ENCODE measurements at regions not wholly inside any gene's neighbourhood (a gene's known extent, or its start where the extent isn't known, plus 50 kb on each side); places are given as distances from the start of the nearest gene placed in this dataset.

DNA sequence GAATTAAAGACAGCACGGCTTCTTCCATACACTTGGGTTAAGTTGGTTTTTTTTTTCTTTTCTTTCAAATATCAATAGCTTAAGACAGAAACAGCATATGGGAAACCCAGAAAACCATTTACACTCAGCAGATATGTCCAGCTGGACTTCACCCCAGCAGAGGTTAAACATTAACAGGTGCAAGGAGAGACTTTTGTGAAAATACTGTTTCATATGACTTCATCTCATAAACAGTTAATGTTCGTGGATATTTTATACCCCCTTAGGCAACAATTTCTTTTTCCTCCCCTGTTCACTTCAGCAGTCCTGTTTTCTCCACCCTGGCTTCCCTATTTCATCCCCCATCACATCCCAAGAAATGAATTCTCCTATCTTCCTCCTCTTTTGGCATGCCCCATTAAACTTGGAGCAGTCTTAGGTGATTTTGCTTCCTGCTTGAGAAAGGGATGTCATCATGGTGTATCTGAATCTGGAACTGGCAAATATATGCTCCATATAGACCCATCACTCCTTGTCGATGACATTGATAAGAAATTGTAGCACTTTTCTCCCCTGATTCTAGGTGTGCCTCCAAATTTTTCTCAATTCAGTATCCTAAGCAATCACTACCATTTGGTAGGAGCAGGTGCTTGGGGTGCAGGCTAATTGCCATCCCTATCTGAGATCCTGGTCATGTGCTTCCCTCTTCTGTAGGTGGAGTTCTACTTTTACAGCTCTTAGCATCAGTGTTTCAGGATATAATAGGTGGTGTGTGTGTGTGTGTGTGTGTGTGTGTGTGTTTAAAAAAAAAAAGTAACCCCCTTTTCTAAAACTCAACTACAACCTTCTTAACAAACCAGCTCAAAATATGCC lies 67.9 kb downstream of the BMP4 start:
- no peak overlapping the region for H3K9ac ChIP-seq (ENCODE audit: insufficient read depth, low read length, poor library complexity, severe bottlenecking)

DNA sequence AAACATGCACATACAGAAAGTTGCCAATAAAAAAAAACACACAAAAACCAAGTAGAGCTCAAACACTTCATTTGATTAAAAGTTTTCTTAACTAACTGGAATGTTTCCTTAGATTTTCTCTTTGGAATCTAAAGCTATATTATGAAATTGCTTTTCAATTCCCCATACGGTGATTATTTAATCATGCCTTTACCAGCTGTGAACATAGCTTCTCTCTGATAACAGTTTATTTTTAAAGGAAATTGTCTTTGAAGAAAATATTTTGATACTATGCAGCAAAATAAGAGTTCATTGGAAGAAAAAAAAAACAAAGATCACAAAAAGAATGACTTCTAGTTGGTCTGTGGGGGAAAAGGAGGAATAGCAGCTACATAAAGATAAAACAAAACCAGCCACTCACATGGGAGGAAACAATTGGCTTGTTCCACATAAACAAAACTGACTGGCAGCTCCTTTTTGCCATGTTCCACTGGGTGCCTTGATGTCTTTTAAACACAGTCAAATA lies 71.4 kb downstream of the BMP4 start:
- no peak overlapping the region for H3K4me2 ChIP-seq (replicated peaks; ENCODE audit: extremely low read depth, low read length, poor library complexity, severe bottlenecking)
- no peak overlapping the region for H3K9ac ChIP-seq (ENCODE audit: insufficient read depth, low read length, poor library complexity, severe bottlenecking)
- Mint-ChIP-seq H3K36me3 (no peaks in the 10 kb centered on the region), H3K9me3 (peaks cover 0 to 4% (median 0%) of the 10 kb centered on the region in 7 donors), H3K27ac (no peak overlapping the region), H3K4me3 (no peak overlapping the region), H3K4me1 (no peaks in the 10 kb centered on the region), H3K27me3 (ENCODE audit: low read depth in 3 of 3) (peaks cover 0 to 2% (median 1%) of the 10 kb centered on the region in 3 donors)
- no peak overlapping the region for H3K27ac ChIP-seq (ENCODE audit: low read depth in 1 of 2, low read length in 2 of 2)
- no peaks in the 10 kb centered on the region for H4K20me1 ChIP-seq (ENCODE audit: insufficient read depth, low read length)
- no peaks in the 10 kb centered on the region for H3K36me3 ChIP-seq (replicated peaks in 1 of 2; ENCODE audit: control insufficient read depth in 1 of 2, insufficient read depth in 2 of 2, low read length in 2 of 2)
- intact Hi-C loops (cut with micrococcal nuclease): no loop called here
- H3K9me3 ChIP-seq (replicated peaks in 1 of 2; ENCODE audit: control insufficient read depth in 1 of 2, insufficient read depth in 1 of 2, low read length in 2 of 2): no peaks in the 10 kb centered on the region
- no peak overlapping the region for H3K4me3 ChIP-seq (replicated peaks in 1 of 3; ENCODE audit: low read depth in 2 of 3, low read length in 3 of 3)
- H3K4me1 ChIP-seq (ENCODE audit: control insufficient read depth in 1 of 2, insufficient read depth in 2 of 2, low read length in 2 of 2): no peaks in the 10 kb centered on the region
- no peaks in the 10 kb centered on the region for H3K79me2 ChIP-seq (ENCODE audit: insufficient read depth, low read length)
- no peak for DNase-seq
- no peaks in the 10 kb centered on the region for H3K27me3 ChIP-seq (ENCODE audit: control insufficient read depth in 2 of 2, insufficient read depth in 2 of 2, low read length in 2 of 2)
- WGBS (ENCODE audit: insufficient coverage): no CpG with 5 or more reads among the region's 1 CpG
- H2AFZ ChIP-seq (ENCODE audit: insufficient read depth, low read depth, low read length, poor library complexity, severe bottlenecking): no peak overlapping the region
- TF ChIP-seq, protein P1, sequence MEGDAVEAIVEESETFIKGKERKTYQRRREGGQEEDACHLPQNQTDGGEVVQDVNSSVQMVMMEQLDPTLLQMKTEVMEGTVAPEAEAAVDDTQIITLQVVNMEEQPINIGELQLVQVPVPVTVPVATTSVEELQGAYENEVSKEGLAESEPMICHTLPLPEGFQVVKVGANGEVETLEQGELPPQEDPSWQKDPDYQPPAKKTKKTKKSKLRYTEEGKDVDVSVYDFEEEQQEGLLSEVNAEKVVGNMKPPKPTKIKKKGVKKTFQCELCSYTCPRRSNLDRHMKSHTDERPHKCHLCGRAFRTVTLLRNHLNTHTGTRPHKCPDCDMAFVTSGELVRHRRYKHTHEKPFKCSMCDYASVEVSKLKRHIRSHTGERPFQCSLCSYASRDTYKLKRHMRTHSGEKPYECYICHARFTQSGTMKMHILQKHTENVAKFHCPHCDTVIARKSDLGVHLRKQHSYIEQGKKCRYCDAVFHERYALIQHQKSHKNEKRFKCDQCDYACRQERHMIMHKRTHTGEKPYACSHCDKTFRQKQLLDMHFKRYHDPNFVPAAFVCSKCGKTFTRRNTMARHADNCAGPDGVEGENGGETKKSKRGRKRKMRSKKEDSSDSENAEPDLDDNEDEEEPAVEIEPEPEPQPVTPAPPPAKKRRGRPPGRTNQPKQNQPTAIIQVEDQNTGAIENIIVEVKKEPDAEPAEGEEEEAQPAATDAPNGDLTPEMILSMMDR (IDR thresholded peaks at IDR 0.05): no peak

More for the DNA sequence above, 67.9 kb downstream of the BMP4 start:
- Histone ChIP-seq H3K36me3 (replicated peaks in 1 of 2; ENCODE audit: control insufficient read depth in 1 of 2, insufficient read depth in 2 of 2, low read length in 2 of 2) (no peaks in the 10 kb centered on the region), H3K79me2 (ENCODE audit: insufficient read depth, low read length) (no peaks in the 10 kb centered on the region), H2AFZ (ENCODE audit: insufficient read depth, low read depth, low read length, poor library complexity, severe bottlenecking) (no peak overlapping the region), H3K9me3 (replicated peaks in 1 of 2; ENCODE audit: control insufficient read depth in 1 of 2, insufficient read depth in 1 of 2, low read length in 2 of 2) (no peaks in the 10 kb centered on the region), H3K4me2 (replicated peaks; ENCODE audit: extremely low read depth, low read length, poor library complexity, severe bottlenecking) (no peak overlapping the region), H3K27ac (ENCODE audit: low read depth in 1 of 2, low read length in 2 of 2) (no peak overlapping the region), H4K20me1 (ENCODE audit: insufficient read depth, low read length) (no peaks in the 10 kb centered on the region), H3K27me3 (ENCODE audit: control insufficient read depth in 2 of 2, insufficient read depth in 2 of 2, low read length in 2 of 2) (no peaks in the 10 kb centered on the region), H3K4me3 (replicated peaks in 1 of 3; ENCODE audit: low read depth in 2 of 3, low read length in 3 of 3) (no peak overlapping the region), H3K4me1 (ENCODE audit: control insufficient read depth in 1 of 2, insufficient read depth in 2 of 2, low read length in 2 of 2) (no peaks in the 10 kb centered on the region)
- no peaks in the 10 kb centered on the region for H3K36me3 Mint-ChIP-seq
- DNase-seq: no peak
- peaks cover 0 to 4% (median 0%) of the 10 kb centered on the region in 7 donors for H3K9me3 Mint-ChIP-seq
- peaks cover under 1 to 3% (median 2%) of the 10 kb centered on the region in 3 donors for H3K27me3 Mint-ChIP-seq (ENCODE audit: low read depth in 3 of 3)
- no peaks in the 10 kb centered on the region for H3K4me1 Mint-ChIP-seq
- H3K27ac Mint-ChIP-seq: no peak overlapping the region
- 100% methylated on average over 1 of the region's 3 CpGs for WGBS (ENCODE audit: insufficient coverage)
- H3K4me3 Mint-ChIP-seq: no peak overlapping the region
- TF ChIP-seq, protein P1 (IDR thresholded peaks at IDR 0.05): no peak
- intact Hi-C loops (cut with micrococcal nuclease): no loop called here

Measured in CD14-positive monocyte (primary cell).